ENCODE measurements at regions not wholly inside any gene's neighbourhood (a gene's known extent, or its start where the extent isn't known, plus 50 kb on each side); places are given as distances from the start of the nearest gene placed in this dataset.

DNA sequence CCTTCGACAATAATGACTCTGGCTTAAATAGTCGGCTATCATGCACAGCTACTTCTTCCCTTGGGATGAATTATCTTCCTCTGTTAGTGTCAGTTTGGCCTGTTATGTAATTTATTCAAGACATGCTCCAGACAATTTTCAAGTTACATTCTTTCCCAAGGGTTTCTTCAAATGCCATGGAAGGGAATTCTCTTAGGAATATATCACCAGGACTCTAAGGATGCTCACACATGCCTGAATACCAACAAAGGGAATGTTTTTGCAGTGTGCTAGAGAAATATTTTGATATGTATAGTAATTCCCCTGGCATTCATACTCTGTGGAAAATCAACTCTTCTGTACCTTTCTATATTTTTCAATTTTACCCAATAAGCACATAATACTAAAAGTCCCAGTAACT, 286.0 kb upstream of the KYNU start:
- TF ChIP-seq POLR2AphosphoS5 (IDR thresholded peaks at IDR 0.05; ENCODE audit: low read depth, low read length) (no peak), USF1 (IDR thresholded peaks at IDR 0.05; ENCODE audit: borderline replicate concordance, low read depth) (no peak), SIN3A (IDR thresholded peaks at IDR 0.05; ENCODE audit: borderline replicate concordance, low read depth, low read length) (no peak), MAX (IDR thresholded peaks at IDR 0.05; ENCODE audit: low read depth) (no peak), EP300 (IDR thresholded peaks at IDR 0.05; ENCODE audit: borderline replicate concordance in 1 of 2, low read depth in 1 of 2, low read length in 1 of 2) (no peak), RFX5 (IDR thresholded peaks at IDR 0.05; ENCODE audit: low read length) (no peak), RAD21 (IDR thresholded peaks at IDR 0.05; ENCODE audit: low read length) (no peak)
- TF ChIP-seq, protein P1, sequence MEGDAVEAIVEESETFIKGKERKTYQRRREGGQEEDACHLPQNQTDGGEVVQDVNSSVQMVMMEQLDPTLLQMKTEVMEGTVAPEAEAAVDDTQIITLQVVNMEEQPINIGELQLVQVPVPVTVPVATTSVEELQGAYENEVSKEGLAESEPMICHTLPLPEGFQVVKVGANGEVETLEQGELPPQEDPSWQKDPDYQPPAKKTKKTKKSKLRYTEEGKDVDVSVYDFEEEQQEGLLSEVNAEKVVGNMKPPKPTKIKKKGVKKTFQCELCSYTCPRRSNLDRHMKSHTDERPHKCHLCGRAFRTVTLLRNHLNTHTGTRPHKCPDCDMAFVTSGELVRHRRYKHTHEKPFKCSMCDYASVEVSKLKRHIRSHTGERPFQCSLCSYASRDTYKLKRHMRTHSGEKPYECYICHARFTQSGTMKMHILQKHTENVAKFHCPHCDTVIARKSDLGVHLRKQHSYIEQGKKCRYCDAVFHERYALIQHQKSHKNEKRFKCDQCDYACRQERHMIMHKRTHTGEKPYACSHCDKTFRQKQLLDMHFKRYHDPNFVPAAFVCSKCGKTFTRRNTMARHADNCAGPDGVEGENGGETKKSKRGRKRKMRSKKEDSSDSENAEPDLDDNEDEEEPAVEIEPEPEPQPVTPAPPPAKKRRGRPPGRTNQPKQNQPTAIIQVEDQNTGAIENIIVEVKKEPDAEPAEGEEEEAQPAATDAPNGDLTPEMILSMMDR (IDR thresholded peaks at IDR 0.05) = no peak
- TF ChIP-seq, protein P2, sequence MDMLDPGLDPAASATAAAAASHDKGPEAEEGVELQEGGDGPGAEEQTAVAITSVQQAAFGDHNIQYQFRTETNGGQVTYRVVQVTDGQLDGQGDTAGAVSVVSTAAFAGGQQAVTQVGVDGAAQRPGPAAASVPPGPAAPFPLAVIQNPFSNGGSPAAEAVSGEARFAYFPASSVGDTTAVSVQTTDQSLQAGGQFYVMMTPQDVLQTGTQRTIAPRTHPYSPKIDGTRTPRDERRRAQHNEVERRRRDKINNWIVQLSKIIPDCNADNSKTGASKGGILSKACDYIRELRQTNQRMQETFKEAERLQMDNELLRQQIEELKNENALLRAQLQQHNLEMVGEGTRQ (IDR thresholded peaks at IDR 0.05; ENCODE audit: borderline replicate concordance, low read depth, low read length) = no peak
